Heart left ventricle (tissue), 16 donors: ENCODE measurements at regions not wholly inside any gene's neighbourhood (a gene's known extent, or its start where the extent isn't known, plus 50 kb on each side); places are given as distances from the start of the nearest gene placed in this dataset.

Experiments
- ATAC-seq, 4 donors: fragments of 200-7000 bp; cut with Tn5 transposase; one replicate each; pipeline ENCODE4 v1.9.1; 2020 to 2022; ENCODE audit warnings: moderate library complexity in 4 of 4, mild to moderate bottlenecking in 3 of 4, moderate number of reproducible peaks in 1 of 4
- DNase-seq, 5 donors: peaks; one replicate each; pipeline ENCODE4 v3.0.0-alpha.2; 2020
- H3K27ac ChIP-seq, 12 donors: fragments of 200-600 bp; sonication (generic) in 4 of 12; one replicate each; pipeline versions ENCODE4 v1.5.0 to v1.8.0; 2016 to 2022; ENCODE audit warnings: mild to moderate bottlenecking in 2 of 12
- H3K27me3 ChIP-seq, 9 donors: fragments of 200-600 bp; sonication (generic) in 2 of 9; one replicate each; pipeline versions ENCODE4 v1.5.1 to v1.8.0; 2016 to 2022; ENCODE audit warnings: mild to moderate bottlenecking in 3 of 9
- H3K36me3 ChIP-seq, 9 donors: fragments of 200-600 bp; sonication (generic) in 2 of 9; one replicate each; pipeline versions ENCODE4 v1.5.0 to v1.8.0; 2018 to 2022; ENCODE audit warnings: mild to moderate bottlenecking in 2 of 9
- H3K4me1 ChIP-seq, 12 donors: fragments of 200-600 bp; sonication (generic) in 4 of 12; one replicate each; pipeline versions ENCODE4 v1.5.0 to v1.8.0; 2016 to 2022; ENCODE audit warnings: mild to moderate bottlenecking in 3 of 12
- H3K4me3 ChIP-seq, 12 donors: fragments of 200-600 bp; sonication (generic) in 4 of 12; one replicate each; pipeline versions ENCODE4 v1.5.0 to v1.8.0; 2017 to 2022; ENCODE audit warnings: mild to moderate bottlenecking in 9 of 12, moderate library complexity in 4 of 12
- H3K9me3 ChIP-seq, 12 donors: fragments of 200-600 bp; sonication (generic) in 4 of 12; one replicate each; pipeline versions ENCODE4 v1.5.0 to v1.8.0; 2016 to 2022; ENCODE audit warnings: mild to moderate bottlenecking in 1 of 12
- CTCF ChIP-seq, 12 donors: fragments of 200-600 bp; sonication (generic) in 4 of 12; IDR thresholded peaks; one replicate each; pipeline versions ENCODE4 v1.5.0 to v1.8.0; 2018 to 2022; ENCODE audit warnings: antibody characterized with exemption in 12 of 12, mild to moderate bottlenecking in 5 of 12
- POLR2A ChIP-seq, 2 donors: fragments of 450-650 bp; IDR thresholded peaks; one replicate each; pipeline ENCODE4 v1.6.1; 2017; ENCODE audit warnings: antibody characterized with exemption in 2 of 2, mild to moderate bottlenecking in 2 of 2, moderate library complexity in 2 of 2
- whole genome bisulfite sequencing, 4 donors: extraction: QIAGEN DNeasy Blood & Tissue Kit in 2 of 4; methylation state at CpG; one replicate each; pipeline versions ENCODE4 v1.1.5 to v1.1.7; 2013 to 2018; 5-methylcytosine and 5-hydroxymethylcytosine counted together
- intact Hi-C, 10 donors: fragments of 100-400 bp; cut with DNase I; formaldehyde crosslinking; loops; one replicate each; pipeline versions ENCODE4 v1.11.1 to v1.14.2; 2022
- donor health status: ischemic (EF 13 %, LVEDD 7.1; RV severe dilation, severe dysfunction).
- donor health status: healthy with polysubstance abuse.
- donor health status: DM: no; HTN: yes; CAD: no.
- donor health status: DM: no; HTN: no; CAD: no.
- donor health status: ischemic (EF 25% LVEDD 6.9; RV normal size, moderate dysfunction).
- donor health status: ischemic (EF 25% LVEDD 5.7; RV mildly dilated, moderate dysfunction).
- donor health status: healthy.
- donor health status: DM: yes; HTN: yes; CAD: no.
- donor health status: ischemic (EF 35%, LVEDD 5.7; RV mildly dilated, moderate dysfunction).
- donor health status: nonischemic (EF 11% LVEDD 7.7; RV severe dilation, severe dysfunction).
- donor health status: DM: yes; HTN: yes; CAD: no.
- donor health status: PGD.
- donor health status: ischemic (EF 29% LVEDD 5.4; RV normal size, mild dysfunction).
- donor health status: nonischemic (EF 23%, LVEDD 6.1; RV moderate dilation, normal function).

- WGBS, 4 donors = 94 to 95% (median 94%) methylated on average over 5 of the region's 5 CpGs
- TF ChIP-seq POLR2A (IDR thresholded peaks at IDR 0.05) = no peak
- no peak for TF ChIP-seq CTCF (IDR thresholded peaks at IDR 0.05)
These were observed 69.8 kb upstream of the MYCN start for GRCh38 chr2:15870565-15870964.

GRCh38 chr2:15871239-15871783, 69.0 kb upstream of the MYCN start:
- DNase-seq (no peak), ATAC-seq (no peak)
- Histone ChIP-seq H3K27me3 (no peaks in the 10 kb centered on the region), H3K9me3 (peaks cover 0 to 9% (median 0%) of the 10 kb centered on the region in 12 donors), H3K4me1 (no peaks in the 10 kb centered on the region), H3K36me3 (no peaks in the 10 kb centered on the region), H3K27ac (no peak overlapping the region), H3K4me3 (no peak overlapping the region)
- intact Hi-C loops = no loop called here
- TF ChIP-seq POLR2A (IDR thresholded peaks at IDR 0.05) (no peak), CTCF (IDR thresholded peaks at IDR 0.05) (no peak)
- 80 to 88% (median 85%) methylated on average over 3 of the region's 3 CpGs for WGBS, 4 donors

More at GRCh38 chr2:15870565-15870964, 69.8 kb upstream of the MYCN start:
- no peak for DNase-seq
- no peak overlapping the region for H3K27ac ChIP-seq
- H3K36me3 ChIP-seq = no peaks in the 10 kb centered on the region
- no peak for ATAC-seq
- H3K9me3 ChIP-seq = peaks cover 0 to 9% (median 0%) of the 10 kb centered on the region in 12 donors
- H3K4me1 ChIP-seq = no peaks in the 10 kb centered on the region
- no peaks in the 10 kb centered on the region for H3K27me3 ChIP-seq
- H3K4me3 ChIP-seq = no peak overlapping the region
- intact Hi-C loops = no loop called here

GRCh38 chr2:15872854-15873253, 67.5 kb upstream of the MYCN start:
- Histone ChIP-seq H3K9me3 (peaks cover 0 to 8% (median 0%) of the 10 kb centered on the region in 12 donors), H3K27ac (no peak overlapping the region), H3K4me1 (no peaks in the 10 kb centered on the region), H3K36me3 (no peaks in the 10 kb centered on the region), H3K27me3 (no peaks in the 10 kb centered on the region), H3K4me3 (no peak overlapping the region)
- no peak for TF ChIP-seq CTCF (IDR thresholded peaks at IDR 0.05)
- no peak for TF ChIP-seq POLR2A (IDR thresholded peaks at IDR 0.05)
- intact Hi-C loops = no loop called here
- 94 to 98% (median 97%) methylated on average over 6 of the region's 6 CpGs for WGBS, 4 donors
- ATAC-seq (no peak), DNase-seq (no peak)

- H3K4me1 ChIP-seq = no peaks in the 10 kb centered on the region
- DNase-seq = no peak
- H3K27me3 ChIP-seq = no peaks in the 10 kb centered on the region
- TF ChIP-seq CTCF (IDR thresholded peaks at IDR 0.05) (no peak), POLR2A (IDR thresholded peaks at IDR 0.05) (no peak)
- no peak overlapping the region for H3K4me3 ChIP-seq
- intact Hi-C loops = no loop called here
- no peaks in the 10 kb centered on the region for H3K36me3 ChIP-seq
- 86 to 92% (median 88%) methylated on average over 3 of the region's 3 CpGs for WGBS, 4 donors
- no peak overlapping the region for H3K27ac ChIP-seq
- H3K9me3 ChIP-seq = peaks cover 0 to 8% (median 0%) of the 10 kb centered on the region in 12 donors
- ATAC-seq = no peak
These were observed 66.0 kb upstream of the MYCN start for GRCh38 chr2:15874321-15874720.
